ENCODE measurements at regions not wholly inside any gene's neighbourhood (a gene's known extent, or its start where the extent isn't known, plus 50 kb on each side); places are given as distances from the start of the nearest gene placed in this dataset.
A peak's percentile ranks its signal among the peaks of the same experiment; 100 is the strongest.

- H3K36me3 ChIP-seq: no peaks in the 10 kb centered on the region
- no peak overlapping the region for H3K4me3 ChIP-seq
- no peak for DNase-seq
- no peak overlapping the region for H3K27ac ChIP-seq
- H3K4me1 ChIP-seq: peaks cover 0 to 8% (median 0%) of the 10 kb centered on the region in 12 donors
- intact Hi-C loops (cut with DNase I): no loop called here
- no peak for TF ChIP-seq CTCF (IDR thresholded peaks at IDR 0.05)
- TF ChIP-seq POLR2A (IDR thresholded peaks at IDR 0.05): no peak
- no peak for ATAC-seq
- H3K9me3 ChIP-seq: peaks cover 0 to 8% (median 0%) of the 10 kb centered on the region in 12 donors
- 78 to 82% (median 78%) methylated on average over 4 of the region's 4 CpGs for WGBS, 4 donors
- H3K27me3 ChIP-seq: peaks cover 0 to 5% (median 0%) of the 10 kb centered on the region in 9 donors
Measured at GRCh38 chr3:66795365-66795764, 202.7 kb upstream of the KBTBD8 start.

- Histone ChIP-seq H3K4me3 (no peak overlapping the region), H3K9me3 (peaks cover 0 to 8% (median 0%) of the 10 kb centered on the region in 12 donors), H3K27ac (no peak overlapping the region), H3K4me1 (peaks cover 0 to 8% (median 0%) of the 10 kb centered on the region in 12 donors), H3K36me3 (no peaks in the 10 kb centered on the region), H3K27me3 (peaks cover 0 to 5% (median 0%) of the 10 kb centered on the region in 9 donors)
- DNase-seq (no peak), ATAC-seq (no peak)
- intact Hi-C loops (cut with DNase I): no loop called here
- WGBS, 4 donors: 95 to 100% (median 97%) methylated on average over 1 of the region's 1 CpG
- TF ChIP-seq CTCF (IDR thresholded peaks at IDR 0.05) (no peak), POLR2A (IDR thresholded peaks at IDR 0.05) (no peak)
Measured at GRCh38 chr3:66796343-66796742, 201.8 kb upstream of the KBTBD8 start.

- ATAC-seq: peak in 3 of 4 donors; percentile 47 to 84 (median 70)
Measured at GRCh38 chr3:66797889-66798560, 200.1 kb upstream of the KBTBD8 start.

More at GRCh38 chr3:66797889-66798560, 200.1 kb upstream of the KBTBD8 start:
- Histone ChIP-seq H3K9me3 (peaks cover 0 to 8% (median 0%) of the 10 kb centered on the region in 12 donors), H3K27me3 (peaks cover 0 to 5% (median 0%) of the 10 kb centered on the region in 9 donors), H3K36me3 (no peaks in the 10 kb centered on the region), H3K27ac (no peak overlapping the region), H3K4me3 (peak overlapping the region in 8 of 12 donors; percentile 6 to 49 (median 28)), H3K4me1 (peaks cover 0 to 8% (median 0%) of the 10 kb centered on the region in 12 donors)
- WGBS, 4 donors: 19 to 34% (median 26%) methylated on average over 18 to 26 of the region's 26 CpGs
- intact Hi-C loops (cut with DNase I): no loop called here
- no peak for TF ChIP-seq POLR2A (IDR thresholded peaks at IDR 0.05)
- TF ChIP-seq CTCF (IDR thresholded peaks at IDR 0.05): peak in 1 of 12 donors; percentile 18
- DNase-seq: peak in 4 of 5 donors; percentile 29 to 48 (median 36)

All from heart left ventricle (tissue), 16 donors.